ENCODE measurements at regions not wholly inside any gene's neighbourhood (a gene's known extent, or its start where the extent isn't known, plus 50 kb on each side); places are given as distances from the start of the nearest gene placed in this dataset.

DNA sequence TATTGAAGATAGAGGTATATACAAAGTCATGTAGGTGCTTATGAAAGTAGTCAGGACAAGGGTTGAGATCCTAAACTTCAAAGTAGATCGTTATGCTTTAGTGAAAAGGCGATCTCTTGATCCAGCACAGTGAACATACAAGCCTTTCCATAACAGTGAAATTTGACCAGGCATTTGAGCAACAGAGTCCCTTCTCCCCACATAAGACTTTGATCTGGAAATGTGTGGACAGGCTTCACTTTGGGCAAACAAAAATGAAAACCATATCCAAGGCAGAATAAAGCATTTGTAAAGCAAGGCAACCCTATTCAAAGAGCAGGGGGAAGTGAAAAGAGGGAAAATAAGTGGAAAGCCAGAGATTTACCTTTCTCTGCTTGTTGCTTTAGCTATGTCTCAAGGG lies 311.9 kb upstream of the SORCS1 start:
- no TSS peak for BruUV-seq (replicated peaks)
- no peak overlapping the region for H3K4me3 ChIP-seq (ENCODE audit: low read depth, low read length, poor library complexity, severe bottlenecking)
- H3K27ac ChIP-seq (ENCODE audit: low read depth, low read length, poor library complexity, severe bottlenecking): no peak overlapping the region
- DNase-seq (ENCODE audit: low spot score): no peak
- H3K4me2 ChIP-seq (ENCODE audit: low read length): no peak overlapping the region
- ChIA-PET CTCF (ENCODE audit: unreplicated experiment) (no interaction called here), POLR2A (no interaction called here)
- H4K20me1 ChIP-seq (ENCODE audit: insufficient read depth, low read length): no peaks in the 10 kb centered on the region
- no peaks in the 10 kb centered on the region for H3K36me3 ChIP-seq (ENCODE audit: insufficient read depth, low read length)
- no peaks in the 10 kb centered on the region for H3K9me2 ChIP-seq (ENCODE audit: insufficient read depth, low read length)
- H3K79me2 ChIP-seq (ENCODE audit: insufficient read depth, low read depth, low read length): no peaks in the 10 kb centered on the region
- no peak overlapping the region for H2AFZ ChIP-seq (ENCODE audit: low read length)
- H3K9me3 ChIP-seq (ENCODE audit: low read length): no peaks in the 10 kb centered on the region
- intact Hi-C loops (cut with micrococcal nuclease; ENCODE audit: unreplicated experiment): no loop called here
- no peaks in the 10 kb centered on the region for H3K4me1 ChIP-seq (ENCODE audit: insufficient read depth, low read length, poor library complexity, severe bottlenecking)
- TF ChIP-seq EZH2phosphoT487 (IDR thresholded peaks at IDR 0.05; ENCODE audit: borderline replicate concordance, low read depth, low read length): no peak
- TF ChIP-seq, protein P1, sequence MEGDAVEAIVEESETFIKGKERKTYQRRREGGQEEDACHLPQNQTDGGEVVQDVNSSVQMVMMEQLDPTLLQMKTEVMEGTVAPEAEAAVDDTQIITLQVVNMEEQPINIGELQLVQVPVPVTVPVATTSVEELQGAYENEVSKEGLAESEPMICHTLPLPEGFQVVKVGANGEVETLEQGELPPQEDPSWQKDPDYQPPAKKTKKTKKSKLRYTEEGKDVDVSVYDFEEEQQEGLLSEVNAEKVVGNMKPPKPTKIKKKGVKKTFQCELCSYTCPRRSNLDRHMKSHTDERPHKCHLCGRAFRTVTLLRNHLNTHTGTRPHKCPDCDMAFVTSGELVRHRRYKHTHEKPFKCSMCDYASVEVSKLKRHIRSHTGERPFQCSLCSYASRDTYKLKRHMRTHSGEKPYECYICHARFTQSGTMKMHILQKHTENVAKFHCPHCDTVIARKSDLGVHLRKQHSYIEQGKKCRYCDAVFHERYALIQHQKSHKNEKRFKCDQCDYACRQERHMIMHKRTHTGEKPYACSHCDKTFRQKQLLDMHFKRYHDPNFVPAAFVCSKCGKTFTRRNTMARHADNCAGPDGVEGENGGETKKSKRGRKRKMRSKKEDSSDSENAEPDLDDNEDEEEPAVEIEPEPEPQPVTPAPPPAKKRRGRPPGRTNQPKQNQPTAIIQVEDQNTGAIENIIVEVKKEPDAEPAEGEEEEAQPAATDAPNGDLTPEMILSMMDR (conservative IDR thresholded peaks at IDR 0.05; ENCODE audit: low read length): no peak

DNA sequence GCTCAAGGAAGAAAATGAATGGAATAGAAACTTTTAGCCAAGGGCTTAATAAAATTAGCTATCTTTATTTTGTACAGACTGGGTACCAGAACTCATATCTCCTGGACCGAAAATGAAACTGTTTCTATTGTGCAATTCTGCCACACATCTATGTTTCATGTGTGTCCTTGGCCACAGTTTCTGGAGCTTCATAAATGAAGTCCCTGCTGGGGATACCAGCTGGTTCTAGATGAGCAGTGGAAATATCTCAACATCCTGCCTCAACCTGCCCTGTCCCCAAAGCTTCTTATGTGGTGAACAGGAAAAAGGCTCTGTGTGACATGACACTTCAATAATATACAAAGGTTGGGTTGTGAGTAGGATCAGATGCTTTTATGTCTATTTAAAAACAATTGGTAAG lies 310.1 kb upstream of the SORCS1 start:
- no peak overlapping the region for H2AFZ ChIP-seq (ENCODE audit: low read length)
- DNase-seq (ENCODE audit: low spot score): no peak
- no peaks in the 10 kb centered on the region for H3K4me1 ChIP-seq (ENCODE audit: insufficient read depth, low read length, poor library complexity, severe bottlenecking)
- no peaks in the 10 kb centered on the region for H3K36me3 ChIP-seq (ENCODE audit: insufficient read depth, low read length)
- H3K9me3 ChIP-seq (ENCODE audit: low read length): no peaks in the 10 kb centered on the region
- H3K4me2 ChIP-seq (ENCODE audit: low read length): no peak overlapping the region
- POLR2A ChIA-PET: interaction anchor here (0.5 kb wide), 1 partner anchor 410 kb away, joined by 4 read pairs; no protein-coding TSS in a partner anchor
- intact Hi-C loops (cut with micrococcal nuclease; ENCODE audit: unreplicated experiment): no loop called here
- H3K4me3 ChIP-seq (ENCODE audit: low read depth, low read length, poor library complexity, severe bottlenecking): no peak overlapping the region
- H3K79me2 ChIP-seq (ENCODE audit: insufficient read depth, low read depth, low read length): no peaks in the 10 kb centered on the region
- CTCF ChIA-PET (ENCODE audit: unreplicated experiment): no interaction called here
- no peak for TF ChIP-seq EZH2phosphoT487 (IDR thresholded peaks at IDR 0.05; ENCODE audit: borderline replicate concordance, low read depth, low read length)
- TF ChIP-seq, protein P1 (conservative IDR thresholded peaks at IDR 0.05; ENCODE audit: low read length): no peak
- no peaks in the 10 kb centered on the region for H4K20me1 ChIP-seq (ENCODE audit: insufficient read depth, low read length)
- BruUV-seq (replicated peaks): no TSS peak
- no peak overlapping the region for H3K27ac ChIP-seq (ENCODE audit: low read depth, low read length, poor library complexity, severe bottlenecking)
- H3K9me2 ChIP-seq (ENCODE audit: insufficient read depth, low read length): no peaks in the 10 kb centered on the region

DNA sequence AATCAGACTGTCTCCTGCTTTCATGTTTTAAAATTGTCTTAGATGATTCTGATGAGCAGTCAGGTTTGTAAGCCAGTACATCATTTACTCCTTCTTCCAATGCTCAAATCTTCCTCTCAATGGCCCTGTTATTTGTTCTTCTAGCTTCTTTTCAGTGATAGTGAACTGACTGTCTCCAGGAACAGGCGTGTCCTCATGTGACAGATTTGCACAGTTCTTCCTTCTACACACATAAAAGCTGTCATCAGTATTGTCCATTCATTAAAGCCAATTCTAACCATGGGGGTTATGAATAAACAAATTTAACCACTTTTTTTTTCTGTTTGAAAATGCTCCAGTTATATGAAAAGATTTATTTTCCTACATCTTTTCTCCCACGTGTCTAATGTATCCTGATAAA lies 308.7 kb upstream of the SORCS1 start:
- intact Hi-C loops (cut with micrococcal nuclease; ENCODE audit: unreplicated experiment): no loop called here
- TF ChIP-seq, protein P1 (conservative IDR thresholded peaks at IDR 0.05; ENCODE audit: low read length): no peak
- no peak for TF ChIP-seq EZH2phosphoT487 (IDR thresholded peaks at IDR 0.05; ENCODE audit: borderline replicate concordance, low read depth, low read length)
- Histone ChIP-seq H3K4me1 (ENCODE audit: insufficient read depth, low read length, poor library complexity, severe bottlenecking) (no peaks in the 10 kb centered on the region), H2AFZ (ENCODE audit: low read length) (no peak overlapping the region), H3K79me2 (ENCODE audit: insufficient read depth, low read depth, low read length) (no peaks in the 10 kb centered on the region), H3K9me2 (ENCODE audit: insufficient read depth, low read length) (no peaks in the 10 kb centered on the region), H3K4me2 (ENCODE audit: low read length) (no peak overlapping the region), H3K36me3 (ENCODE audit: insufficient read depth, low read length) (no peaks in the 10 kb centered on the region), H3K27ac (ENCODE audit: low read depth, low read length, poor library complexity, severe bottlenecking) (no peak overlapping the region), H3K9me3 (ENCODE audit: low read length) (no peaks in the 10 kb centered on the region), H4K20me1 (ENCODE audit: insufficient read depth, low read length) (no peaks in the 10 kb centered on the region), H3K4me3 (ENCODE audit: low read depth, low read length, poor library complexity, severe bottlenecking) (no peak overlapping the region)
- BruUV-seq (replicated peaks): no TSS peak
- DNase-seq (ENCODE audit: low spot score): no peak
- CTCF ChIA-PET (ENCODE audit: unreplicated experiment): no interaction called here
- POLR2A ChIA-PET: no interaction called here

Data from OCI-LY7 (cell line).